GM18870 (cell line): ENCODE measurements at regions not wholly inside any gene's neighbourhood (a gene's known extent, or its start where the extent isn't known, plus 50 kb on each side); places are given as distances from the start of the nearest gene placed in this dataset.

Experiments used
- ATAC-seq: cut with Tn5 transposase; IDR thresholded peaks from one replicate; pipeline ENCODE4 v1.9.1; 2021; ENCODE audit warnings: moderate library complexity; ENCODE audit not compliant: unreplicated experiment

DNA sequence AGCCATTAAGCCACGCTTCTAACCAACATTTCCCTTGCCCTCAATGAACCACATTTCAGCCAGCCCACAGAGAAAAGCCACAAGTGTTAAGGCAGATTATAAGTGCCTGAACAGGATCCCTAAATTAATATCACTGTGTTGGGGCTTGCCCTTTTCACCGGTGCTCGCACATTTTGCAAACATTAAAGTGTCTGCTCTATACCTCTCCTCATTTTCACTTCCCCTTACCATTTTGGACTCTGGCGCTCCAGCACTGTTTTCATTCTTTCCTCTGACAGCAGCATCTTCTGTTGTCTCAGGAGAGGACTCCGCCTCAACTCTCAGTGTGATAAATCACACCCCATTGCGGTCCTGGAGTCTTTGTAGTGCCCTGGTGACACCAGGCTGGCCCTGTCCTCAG, 274.2 kb downstream of the BAMBI start:
- ATAC-seq: peak; percentile 55

DNA sequence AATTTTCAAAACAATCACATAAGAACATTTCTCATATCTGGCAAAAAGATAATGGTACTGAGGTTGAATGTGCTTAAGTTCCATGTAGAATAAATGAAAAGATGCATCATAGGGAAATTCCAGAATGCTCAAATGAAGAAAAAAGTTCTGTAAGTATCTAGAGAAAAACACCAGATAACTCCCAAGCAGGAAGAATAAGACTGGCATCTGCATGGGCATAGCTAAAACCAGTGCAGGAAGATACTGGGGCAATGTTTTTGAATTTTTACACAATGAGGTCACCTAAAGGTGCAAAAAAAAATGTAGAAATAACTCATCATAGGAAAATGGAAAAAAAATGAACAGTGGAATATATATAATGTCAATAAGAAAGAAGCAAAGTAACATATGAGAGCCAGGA, 275.2 kb downstream of the BAMBI start:
- ATAC-seq: no peak

DNA sequence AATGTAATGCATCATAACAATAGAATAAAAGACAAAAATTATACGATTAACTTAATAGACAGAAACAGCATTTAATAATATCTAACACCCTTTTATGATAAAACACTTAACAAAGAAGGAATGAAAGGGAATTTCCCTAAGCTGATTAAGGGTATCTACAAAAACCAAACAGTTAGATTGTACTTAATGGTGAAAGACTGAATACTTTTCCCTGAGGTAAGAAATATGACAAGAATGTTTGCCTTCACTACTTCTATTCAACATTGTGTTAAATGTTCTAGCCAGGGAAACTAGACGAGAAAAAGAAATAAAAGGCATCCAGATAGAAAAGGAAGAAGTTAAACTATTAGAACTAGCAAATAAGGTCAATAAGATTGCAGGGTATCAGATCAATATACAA, 276.9 kb downstream of the BAMBI start:
- ATAC-seq: no peak

DNA sequence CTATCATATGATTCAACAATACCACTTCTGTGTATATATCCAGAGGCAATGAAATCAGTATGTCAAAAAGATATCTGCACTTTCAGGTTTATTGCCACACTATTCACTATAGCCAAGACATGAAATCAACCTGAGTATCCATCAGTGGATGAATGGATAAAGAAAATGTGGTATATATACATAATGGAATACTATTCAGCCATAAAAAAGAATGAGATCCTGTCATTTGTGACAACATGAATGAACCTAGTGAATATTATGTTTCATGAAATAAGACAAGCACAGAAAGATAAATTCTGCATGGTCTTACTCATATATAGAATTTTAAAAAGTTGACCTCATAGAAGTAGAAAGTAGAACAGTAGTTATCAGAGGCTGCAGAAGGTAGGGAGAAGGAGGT, 281.1 kb downstream of the BAMBI start:
- no peak for ATAC-seq

DNA sequence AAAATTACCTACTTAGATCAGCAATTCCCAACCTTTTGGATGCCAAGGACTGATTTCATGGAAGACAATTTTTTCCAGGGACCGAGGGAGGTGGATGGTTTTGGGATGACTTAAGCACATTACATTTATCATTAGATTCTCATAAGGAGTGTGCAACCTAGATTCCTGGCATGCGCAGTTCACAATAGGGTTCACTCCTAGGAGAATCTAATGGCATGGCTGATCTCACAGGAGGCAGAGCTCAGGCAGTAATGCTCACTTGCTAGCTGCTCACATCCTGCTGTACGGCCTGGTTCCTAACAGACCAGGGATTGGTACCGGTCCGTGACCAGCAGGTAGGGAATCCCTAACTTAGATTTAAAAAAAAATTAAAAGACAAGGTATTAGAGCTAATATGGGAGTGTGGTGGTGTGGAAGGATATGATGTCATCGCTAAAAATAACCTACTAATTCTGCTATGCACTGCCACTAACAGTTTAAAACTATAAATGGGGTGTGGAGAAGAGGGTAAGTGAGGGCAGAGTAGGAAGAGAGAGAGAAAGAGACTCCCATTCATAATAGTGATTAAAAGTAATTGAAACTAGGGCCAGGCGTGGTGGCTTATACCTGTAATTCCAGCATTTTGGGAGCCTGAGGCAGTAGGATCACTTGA, 282.7 kb downstream of the BAMBI start:
- no peak for ATAC-seq

DNA sequence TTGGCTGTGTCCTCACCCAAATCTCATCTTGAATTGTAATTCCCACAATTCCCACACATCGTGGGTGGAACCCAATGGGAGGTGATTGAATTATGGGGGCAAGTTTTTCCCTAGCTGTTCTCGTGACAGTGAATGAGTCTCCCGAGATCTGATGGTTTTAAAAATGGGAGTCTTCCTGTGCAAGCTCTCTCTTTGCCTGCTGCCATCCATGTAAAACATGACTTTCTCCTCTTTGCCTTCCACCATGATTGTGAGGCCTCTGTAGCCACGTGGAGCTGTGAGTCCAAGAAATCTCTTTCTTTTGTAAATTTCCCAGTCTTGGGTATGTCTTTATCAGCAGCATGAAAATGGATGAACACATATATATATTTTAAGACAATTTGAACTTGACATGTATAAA, 285.4 kb downstream of the BAMBI start:
- ATAC-seq: no peak

DNA sequence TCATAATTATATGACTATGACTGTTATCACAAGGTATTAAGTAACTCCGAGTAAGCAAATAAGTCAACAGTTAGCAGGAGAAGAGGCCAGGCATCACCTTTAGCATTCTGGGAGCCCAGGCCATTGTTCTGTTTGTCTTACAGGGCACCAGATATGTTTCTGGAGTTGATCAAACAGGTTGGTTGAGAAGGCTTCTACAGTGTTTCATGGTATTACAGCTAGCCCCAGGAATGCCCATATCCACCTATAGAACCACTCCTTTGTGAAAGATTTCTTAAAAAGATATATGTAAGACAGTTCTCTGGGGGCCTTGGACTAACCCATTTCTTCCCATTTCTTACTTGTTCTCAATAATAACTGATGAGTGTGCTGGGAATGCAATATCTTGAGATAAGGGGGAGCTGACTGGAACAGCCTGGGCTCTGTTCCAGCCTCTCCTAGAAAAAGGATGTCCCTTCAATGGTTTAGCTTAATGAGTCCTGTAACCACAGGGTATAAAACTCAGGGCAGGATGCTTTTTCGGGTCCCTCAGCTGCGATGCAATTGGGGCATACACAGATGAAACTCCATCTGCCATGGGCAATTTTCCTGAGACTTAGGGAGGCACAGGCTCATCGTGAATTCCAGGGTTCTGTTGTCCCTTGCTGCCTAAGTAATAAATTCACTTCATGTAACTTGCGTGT, 286.4 kb downstream of the BAMBI start:
- no peak for ATAC-seq

DNA sequence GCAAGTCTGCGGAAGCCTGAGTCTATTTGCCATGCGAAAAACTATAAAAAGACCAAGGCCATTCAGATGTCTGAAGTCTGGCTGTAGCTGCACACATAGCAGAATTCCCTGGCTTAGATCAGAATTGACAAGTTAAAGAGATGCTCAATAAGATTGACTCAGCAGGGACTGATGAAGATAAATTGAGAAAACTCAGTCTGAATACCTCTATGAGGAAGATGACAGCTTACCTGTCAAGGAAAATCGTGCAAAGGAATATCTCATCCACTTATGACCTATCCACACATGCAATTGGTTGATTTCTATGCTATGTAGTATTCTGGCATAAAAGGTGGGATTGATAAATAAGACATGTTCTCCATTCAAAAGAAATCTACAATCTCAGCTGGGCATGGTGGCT, 288.6 kb downstream of the BAMBI start:
- ATAC-seq: no peak

DNA sequence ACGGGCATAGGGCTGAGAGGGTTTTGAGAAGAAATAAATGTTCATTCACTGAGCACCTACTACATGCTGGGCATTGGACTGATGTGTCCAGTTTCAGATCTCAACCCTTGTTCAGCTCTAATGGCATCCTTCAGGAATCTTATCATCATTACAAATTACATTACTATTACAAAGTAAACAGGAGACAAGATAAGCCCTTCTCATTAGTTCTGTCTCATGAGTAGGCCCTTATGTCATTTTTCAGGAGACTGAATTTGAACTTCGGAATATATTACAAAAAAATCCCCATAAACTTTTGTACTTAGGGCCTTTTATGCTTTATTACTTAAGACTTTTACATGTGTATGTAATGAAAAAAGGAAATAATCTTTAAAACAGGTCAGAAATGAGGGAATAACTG, 289.7 kb downstream of the BAMBI start:
- no peak for ATAC-seq

DNA sequence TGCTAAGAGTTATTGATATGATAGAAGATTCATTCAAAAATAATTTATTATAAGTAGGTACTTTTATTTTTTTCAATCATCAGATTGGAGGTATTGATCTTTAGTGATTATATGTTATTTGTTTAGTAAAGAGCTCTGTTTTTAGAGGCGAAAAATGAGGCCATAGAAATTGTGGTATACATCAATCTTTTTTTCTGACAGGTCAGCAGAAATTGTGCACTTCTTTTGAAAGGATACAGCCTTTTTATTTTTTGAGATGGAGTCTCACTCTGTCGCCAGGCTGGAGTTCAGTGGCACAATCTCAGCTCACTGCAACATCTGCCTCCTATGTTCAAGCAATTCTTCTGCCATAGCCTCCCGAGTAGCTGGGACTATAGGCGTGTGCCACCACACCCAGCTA, 292.1 kb downstream of the BAMBI start:
- ATAC-seq: no peak

DNA sequence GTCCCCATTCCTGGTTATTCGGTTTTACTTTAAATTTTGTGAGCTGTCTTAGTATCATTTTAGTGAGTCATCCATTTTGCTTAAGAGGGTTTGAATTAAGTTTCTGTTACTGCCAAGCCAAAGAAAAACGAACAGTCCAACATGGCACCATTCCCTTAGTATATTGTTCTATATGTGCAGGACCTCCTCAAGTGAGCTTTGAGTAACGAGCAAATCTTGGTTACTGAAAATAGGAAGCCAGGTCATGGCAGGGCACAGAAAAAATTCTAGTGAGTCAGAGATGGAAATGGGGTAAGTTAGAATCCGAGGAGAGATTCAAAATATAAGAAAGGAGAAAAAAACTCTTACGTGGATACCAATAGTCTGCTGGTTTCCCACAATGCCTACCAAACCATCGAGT, 292.9 kb downstream of the BAMBI start:
- no peak for ATAC-seq

DNA sequence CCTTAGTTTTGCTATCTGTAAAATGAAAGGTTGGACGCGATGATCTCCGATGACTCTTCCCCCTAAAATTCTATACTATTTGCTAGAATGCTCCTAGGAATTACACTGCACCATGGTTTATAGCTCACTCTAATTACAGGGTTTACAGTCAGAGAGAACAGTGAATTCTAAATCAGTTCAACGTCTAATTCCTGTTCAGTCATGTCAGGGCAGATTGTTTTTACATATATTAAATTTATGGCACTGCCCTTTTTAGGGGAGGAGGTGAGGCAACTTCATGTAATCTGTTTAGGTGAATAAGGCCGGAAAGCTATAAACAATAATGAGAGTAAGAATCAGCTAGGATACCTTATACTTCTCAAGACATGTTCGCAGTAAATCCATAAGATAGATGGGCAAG, 293.9 kb downstream of the BAMBI start:
- ATAC-seq: no peak

DNA sequence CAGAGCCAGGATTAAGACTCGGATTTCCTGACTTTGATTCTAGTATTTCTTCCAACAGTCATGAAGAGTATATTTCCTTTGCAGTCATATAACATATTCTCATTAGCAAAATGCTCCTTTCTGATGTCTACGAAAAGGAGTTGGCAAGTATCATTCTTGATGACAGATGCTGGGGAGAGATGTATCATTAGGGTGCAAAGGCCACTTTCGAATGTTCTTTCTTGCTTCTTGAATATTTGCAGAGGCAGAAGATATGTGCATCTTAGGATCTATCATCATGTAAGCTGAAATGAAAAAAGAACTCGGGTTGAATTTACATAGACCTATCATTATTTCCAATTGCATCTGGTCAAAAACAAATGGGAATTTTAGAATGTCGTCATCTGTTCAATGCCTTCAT, 294.4 kb downstream of the BAMBI start:
- no peak for ATAC-seq

DNA sequence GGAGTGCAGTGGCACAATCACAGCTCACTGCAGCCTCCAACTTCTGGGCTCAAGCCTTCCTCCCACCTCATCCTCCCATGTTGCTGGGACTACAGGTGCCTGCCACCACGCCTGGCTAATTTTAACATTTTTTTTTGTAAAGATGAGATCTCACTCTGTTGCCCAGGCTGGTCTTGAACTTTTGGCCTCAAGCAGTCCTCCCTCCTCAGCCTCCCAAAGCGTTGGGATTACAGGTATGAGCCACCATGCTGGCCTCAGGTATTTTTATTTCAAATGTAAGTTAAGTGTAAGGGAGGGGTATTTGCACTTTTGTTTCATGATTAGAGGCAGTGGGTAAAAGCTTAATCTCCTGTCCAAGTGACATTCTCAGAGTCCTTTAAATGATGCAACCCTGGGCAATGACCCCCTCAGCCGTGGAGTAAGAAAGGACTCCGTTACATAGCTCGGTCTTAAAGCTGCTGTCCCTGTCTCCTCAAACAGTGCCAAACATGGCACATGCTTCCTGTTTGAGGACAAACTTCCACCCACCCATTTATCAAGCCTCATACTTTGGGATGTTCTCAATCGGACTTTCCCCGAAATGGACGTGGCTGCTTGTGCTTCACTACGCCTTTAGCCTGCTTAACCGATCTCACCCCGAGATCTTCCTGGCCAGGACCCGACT, 296.1 kb downstream of the BAMBI start:
- no peak for ATAC-seq

DNA sequence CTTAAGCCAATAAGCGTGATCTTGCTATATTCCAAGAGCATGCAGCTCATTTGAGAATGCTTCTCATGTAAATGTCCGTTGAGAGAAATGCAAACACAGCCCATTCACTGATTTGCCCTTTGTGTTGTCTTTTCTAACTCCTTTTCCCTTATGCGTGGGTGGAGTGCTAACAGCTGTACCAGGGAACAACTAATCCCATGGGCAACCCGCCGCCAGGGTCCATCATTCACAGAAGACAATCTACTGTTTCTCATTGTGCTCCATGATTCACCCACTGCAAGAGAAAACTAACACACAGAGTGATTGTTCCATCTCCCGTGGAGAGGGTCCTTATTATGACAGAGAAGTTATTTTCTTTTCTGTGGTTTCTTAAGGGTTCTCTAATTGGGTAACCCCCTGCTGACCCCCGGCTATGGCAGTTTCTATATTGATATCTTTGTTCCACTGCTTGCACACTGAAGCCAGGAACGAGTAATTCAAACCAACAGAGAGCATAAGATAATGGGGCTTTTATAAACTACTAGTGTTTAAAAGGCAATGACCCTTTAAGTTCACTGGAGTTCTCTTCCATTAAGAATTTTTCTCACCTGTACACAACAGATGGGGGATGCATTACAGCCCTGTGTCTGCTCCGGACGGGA, 298.7 kb downstream of the BAMBI start:
- ATAC-seq: no peak

DNA sequence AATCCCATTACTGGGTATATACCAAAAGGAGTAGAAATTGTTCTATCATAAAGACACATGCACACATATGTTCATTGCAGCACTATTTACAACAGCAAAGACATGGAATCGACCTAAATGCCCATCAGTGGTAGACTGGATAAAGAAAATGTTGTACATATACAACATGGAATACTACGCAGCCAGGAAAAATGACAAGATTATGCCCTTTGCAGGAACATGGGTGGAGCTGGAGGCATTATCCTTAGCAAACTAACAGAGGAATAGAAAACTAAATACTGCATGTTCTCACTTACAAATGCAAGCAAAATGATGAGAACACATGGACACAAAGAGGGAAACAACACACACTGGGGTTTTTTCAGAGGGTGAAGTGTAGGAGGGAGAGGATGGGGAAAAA, 300.2 kb downstream of the BAMBI start:
- ATAC-seq: no peak

DNA sequence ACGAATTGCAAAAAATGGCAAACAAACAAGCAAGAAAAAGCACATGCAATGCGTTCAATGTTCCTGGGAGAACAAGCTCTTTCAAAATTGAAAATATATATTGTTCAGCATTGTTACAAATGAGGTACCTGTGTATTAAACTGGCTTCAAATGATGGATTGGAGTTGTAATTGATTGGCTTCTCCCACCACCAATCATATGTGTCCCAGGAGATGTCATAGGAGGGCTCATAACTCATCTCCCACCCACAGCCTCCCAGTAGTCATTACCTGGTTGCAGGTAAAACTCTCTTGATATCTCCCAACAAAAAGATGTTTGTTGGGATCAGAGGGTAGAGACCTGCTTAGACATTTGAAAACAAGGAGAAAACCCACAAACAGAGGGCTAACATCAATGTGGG, 302.9 kb downstream of the BAMBI start:
- no peak for ATAC-seq

DNA sequence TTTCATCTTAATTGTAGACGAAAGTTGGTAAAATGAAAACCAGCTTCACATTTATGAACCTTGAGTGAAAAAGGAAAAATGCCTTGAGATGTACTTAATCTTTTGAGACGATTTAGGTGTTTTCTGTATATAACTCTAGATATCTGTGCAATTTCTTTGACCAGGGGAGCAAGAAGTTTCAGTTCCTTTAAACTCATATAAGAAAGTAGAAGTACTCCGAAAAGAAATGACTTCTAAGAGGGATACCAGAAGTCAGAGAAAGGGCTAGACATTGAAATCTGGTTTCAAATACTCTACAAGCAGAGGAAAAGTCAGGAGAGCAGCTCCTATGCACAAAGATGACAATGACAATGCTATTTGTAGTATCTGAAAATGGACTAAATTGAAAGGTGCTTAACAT, 303.7 kb downstream of the BAMBI start:
- peak; percentile 60 for ATAC-seq

DNA sequence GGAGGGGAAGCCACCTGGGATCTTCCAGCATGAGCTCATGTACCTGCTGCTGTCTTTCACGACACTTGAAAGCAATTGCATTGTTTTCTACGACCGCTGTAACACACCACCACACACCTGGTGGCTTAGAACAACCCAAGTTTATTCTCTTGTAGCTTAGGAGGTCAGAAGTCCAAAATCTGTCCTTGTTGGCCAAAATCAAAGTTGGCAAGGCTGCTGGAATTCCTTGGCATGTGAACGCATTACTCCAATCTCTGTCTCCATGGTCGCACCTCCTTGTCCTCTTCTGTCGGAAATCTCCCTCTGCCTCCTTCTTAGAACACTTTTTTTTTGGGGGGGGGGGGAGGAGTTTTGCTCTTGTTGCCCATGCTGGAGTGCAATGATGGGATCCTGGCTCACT, 305.7 kb downstream of the BAMBI start:
- ATAC-seq: no peak

DNA sequence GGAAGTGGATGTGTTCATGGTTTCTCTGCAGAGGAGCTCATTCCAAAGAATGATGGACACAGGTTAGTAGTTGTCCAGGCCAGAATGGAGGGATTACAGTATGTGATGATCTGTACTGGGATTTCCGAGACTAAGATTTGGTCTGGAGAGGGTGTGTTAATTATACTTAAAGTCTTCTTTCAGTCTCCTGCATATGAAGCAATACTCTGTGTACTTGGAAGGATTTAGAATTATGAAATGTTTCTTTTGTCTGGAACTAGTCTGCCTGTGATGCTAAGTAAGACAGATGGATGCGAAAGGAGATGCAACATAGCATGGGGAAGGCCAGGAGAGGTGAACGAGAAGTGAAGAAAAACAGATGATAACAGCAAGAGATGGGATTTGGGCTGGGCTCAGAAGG, 305.1 kb upstream of the LYZL1 start:
- ATAC-seq: no peak

DNA sequence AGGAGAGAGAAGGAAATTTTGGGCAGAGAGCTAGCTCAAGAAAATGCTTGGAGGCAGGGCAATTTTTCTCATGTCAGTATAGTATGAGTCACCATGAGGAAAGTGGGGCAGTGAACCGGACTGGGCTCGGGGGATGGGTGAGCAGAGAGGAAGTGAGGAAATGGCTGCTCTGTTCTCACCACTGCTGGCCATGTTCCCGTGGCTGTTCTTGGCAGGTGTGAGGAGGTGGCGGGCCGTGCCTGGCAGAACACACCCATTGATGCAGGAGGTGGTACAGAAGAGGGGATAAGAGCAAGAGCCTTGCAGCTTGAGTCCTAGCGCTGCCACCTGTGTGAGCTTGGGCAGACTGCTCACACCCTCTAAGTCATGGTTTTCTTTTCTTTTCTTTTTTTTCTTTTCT, 304.4 kb upstream of the LYZL1 start:
- peak; percentile 48 for ATAC-seq
